SIG-M5 treated with dmso at 0.1 percent for 504 hours (cell line): ENCODE measurements at regions not wholly inside any gene's neighbourhood (a gene's known extent, or its start where the extent isn't known, plus 50 kb on each side); places are given as distances from the start of the nearest gene placed in this dataset.
"Not testable (repeated sequence)": the region's sequence is repeated elsewhere in the genome, so short reads cannot be mapped to it uniquely, and the experiment has no call there.

Experiments
- DNase-seq: peaks from one replicate; lab custom pipeline; 2025; ENCODE audit not compliant: unreplicated experiment; lab: John Stamatoyannopoulos, UW

- DNase-seq, result no peak
These were observed 1181.6 kb downstream of the RAPGEF2 start for GRCh38 chr4:160284516-160284915.

GRCh38 chr4:160286051-160286450 lies 1183.2 kb downstream of the RAPGEF2 start:
- DNase-seq, result no peak

- no peak for DNase-seq
These were observed 1193.6 kb downstream of the RAPGEF2 start for GRCh38 chr4:160296476-160296875.

- DNase-seq, result no peak
These were observed 1196.3 kb downstream of the RAPGEF2 start for GRCh38 chr4:160299177-160299576.

GRCh38 chr4:160299608-160300007 lies 1196.7 kb downstream of the RAPGEF2 start:
- no peak for DNase-seq

GRCh38 chr4:160316036-160316435 lies 1213.2 kb downstream of the RAPGEF2 start:
- no peak for DNase-seq

- DNase-seq, result no peak
These were observed 1215.8 kb downstream of the RAPGEF2 start for GRCh38 chr4:160318567-160319220.

GRCh38 chr4:160319221-160319867 lies 1216.5 kb downstream of the RAPGEF2 start:
- peak; percentile 41 for DNase-seq

- no peak for DNase-seq
These were observed 1217.0 kb downstream of the RAPGEF2 start for GRCh38 chr4:160319868-160320260.

GRCh38 chr4:160326110-160326509 lies 1223.2 kb downstream of the RAPGEF2 start:
- no peak for DNase-seq

- no peak for DNase-seq
These were observed 1244.3 kb downstream of the RAPGEF2 start for GRCh38 chr4:160347197-160347596.

- DNase-seq, result no peak
These were observed 1248.1 kb downstream of the RAPGEF2 start for GRCh38 chr4:160350944-160351343.

GRCh38 chr4:160352637-160353036 lies 1249.8 kb downstream of the RAPGEF2 start:
- no peak for DNase-seq

GRCh38 chr4:160353548-160353947 lies 1250.7 kb downstream of the RAPGEF2 start:
- DNase-seq, result no peak

GRCh38 chr4:160362478-160362877 lies 1259.6 kb downstream of the RAPGEF2 start:
- no peak for DNase-seq

- DNase-seq, result no peak
These were observed 1261.3 kb downstream of the RAPGEF2 start for GRCh38 chr4:160364217-160364616.

- not testable (repeated sequence) for DNase-seq
These were observed 1261.8 kb downstream of the RAPGEF2 start for GRCh38 chr4:160364665-160365064.

- DNase-seq, result not testable (repeated sequence)
These were observed 1262.5 kb downstream of the RAPGEF2 start for GRCh38 chr4:160365383-160365782.

GRCh38 chr4:160370046-160370445 lies 1267.2 kb downstream of the RAPGEF2 start:
- no peak for DNase-seq

GRCh38 chr4:160371446-160371845 lies 1268.6 kb downstream of the RAPGEF2 start:
- DNase-seq, result no peak

- no peak for DNase-seq
These were observed 1269.5 kb downstream of the RAPGEF2 start for GRCh38 chr4:160372390-160372789.

GRCh38 chr4:160373911-160374310 lies 1271.0 kb downstream of the RAPGEF2 start:
- no peak for DNase-seq
